GM13976 (cell line): ENCODE measurements at regions not wholly inside any gene's neighbourhood (a gene's known extent, or its start where the extent isn't known, plus 50 kb on each side); places are given as distances from the start of the nearest gene placed in this dataset.
"Not testable (repeated sequence)": the region's sequence is repeated elsewhere in the genome, so short reads cannot be mapped to it uniquely, and the experiment has no call there.

Source experiments
- DNase-seq: peaks from one replicate; pipeline ENCODE4 v3.0.0; 2012; ENCODE audit warnings: low spot score
- in situ Hi-C: fragments of 300-500 bp; cut with MboI; formaldehyde crosslinking; loops from one replicate; pipeline ENCODE4 v1.12.0; 2022; ENCODE audit warnings: low sequenced_read_pairs, mixed read lengths, inconsistent platforms; ENCODE audit not compliant: unreplicated experiment
- TF ChIP-seq, protein P1 (sequence below): IDR thresholded peaks from 2 replicates; pipeline ENCODE4 v1.5.1; 2012; ENCODE audit warnings: borderline replicate concordance, mild to moderate bottlenecking; ENCODE audit not compliant: insufficient read depth; ENCODE audit errors: extremely low read depth, missing control alignments, control extremely low read depth

DNA sequence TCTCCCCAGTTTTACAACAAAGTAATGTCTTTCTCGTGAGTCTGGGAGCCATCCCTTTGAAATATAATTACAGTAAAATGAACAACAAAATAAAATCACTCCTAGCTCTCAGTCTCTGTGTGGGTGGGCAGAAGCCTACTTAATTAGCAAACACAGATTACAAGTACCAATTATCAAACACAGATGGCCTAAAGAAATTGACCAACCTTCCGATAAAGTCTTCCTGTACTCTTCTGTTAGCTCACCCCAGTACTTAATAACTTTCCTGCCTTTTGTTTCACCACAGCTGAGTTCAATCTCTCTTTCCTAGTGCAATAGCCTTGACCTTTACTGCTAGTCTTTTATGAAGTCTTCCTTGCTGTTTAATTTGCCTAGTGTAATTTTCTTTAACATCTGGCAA is 719.2 kb upstream of the MBL2 start:
- TF ChIP-seq, protein P1, sequence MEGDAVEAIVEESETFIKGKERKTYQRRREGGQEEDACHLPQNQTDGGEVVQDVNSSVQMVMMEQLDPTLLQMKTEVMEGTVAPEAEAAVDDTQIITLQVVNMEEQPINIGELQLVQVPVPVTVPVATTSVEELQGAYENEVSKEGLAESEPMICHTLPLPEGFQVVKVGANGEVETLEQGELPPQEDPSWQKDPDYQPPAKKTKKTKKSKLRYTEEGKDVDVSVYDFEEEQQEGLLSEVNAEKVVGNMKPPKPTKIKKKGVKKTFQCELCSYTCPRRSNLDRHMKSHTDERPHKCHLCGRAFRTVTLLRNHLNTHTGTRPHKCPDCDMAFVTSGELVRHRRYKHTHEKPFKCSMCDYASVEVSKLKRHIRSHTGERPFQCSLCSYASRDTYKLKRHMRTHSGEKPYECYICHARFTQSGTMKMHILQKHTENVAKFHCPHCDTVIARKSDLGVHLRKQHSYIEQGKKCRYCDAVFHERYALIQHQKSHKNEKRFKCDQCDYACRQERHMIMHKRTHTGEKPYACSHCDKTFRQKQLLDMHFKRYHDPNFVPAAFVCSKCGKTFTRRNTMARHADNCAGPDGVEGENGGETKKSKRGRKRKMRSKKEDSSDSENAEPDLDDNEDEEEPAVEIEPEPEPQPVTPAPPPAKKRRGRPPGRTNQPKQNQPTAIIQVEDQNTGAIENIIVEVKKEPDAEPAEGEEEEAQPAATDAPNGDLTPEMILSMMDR = no peak
- in situ Hi-C loops = no loop called here
- no peak for DNase-seq

DNA sequence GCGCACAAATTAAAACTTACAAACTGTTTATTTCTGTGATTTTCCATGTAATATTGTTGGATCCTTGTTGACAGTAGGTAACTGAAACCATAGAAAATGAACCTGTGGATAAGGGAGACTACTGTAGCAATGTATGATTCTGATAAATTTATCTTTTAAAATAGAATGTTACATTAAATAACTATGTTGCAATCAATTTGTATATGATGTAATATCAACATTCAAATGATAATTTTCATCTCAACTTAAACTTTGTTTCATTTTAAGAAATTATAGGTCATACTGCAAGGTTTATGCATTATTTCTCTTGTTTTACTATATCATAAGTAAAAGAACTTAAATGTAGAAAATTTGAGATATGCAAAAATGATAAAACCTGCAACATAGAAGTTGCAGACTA is 718.0 kb upstream of the MBL2 start:
- TF ChIP-seq, protein P1 = no peak
- in situ Hi-C loops = no loop called here
- no peak for DNase-seq

DNA sequence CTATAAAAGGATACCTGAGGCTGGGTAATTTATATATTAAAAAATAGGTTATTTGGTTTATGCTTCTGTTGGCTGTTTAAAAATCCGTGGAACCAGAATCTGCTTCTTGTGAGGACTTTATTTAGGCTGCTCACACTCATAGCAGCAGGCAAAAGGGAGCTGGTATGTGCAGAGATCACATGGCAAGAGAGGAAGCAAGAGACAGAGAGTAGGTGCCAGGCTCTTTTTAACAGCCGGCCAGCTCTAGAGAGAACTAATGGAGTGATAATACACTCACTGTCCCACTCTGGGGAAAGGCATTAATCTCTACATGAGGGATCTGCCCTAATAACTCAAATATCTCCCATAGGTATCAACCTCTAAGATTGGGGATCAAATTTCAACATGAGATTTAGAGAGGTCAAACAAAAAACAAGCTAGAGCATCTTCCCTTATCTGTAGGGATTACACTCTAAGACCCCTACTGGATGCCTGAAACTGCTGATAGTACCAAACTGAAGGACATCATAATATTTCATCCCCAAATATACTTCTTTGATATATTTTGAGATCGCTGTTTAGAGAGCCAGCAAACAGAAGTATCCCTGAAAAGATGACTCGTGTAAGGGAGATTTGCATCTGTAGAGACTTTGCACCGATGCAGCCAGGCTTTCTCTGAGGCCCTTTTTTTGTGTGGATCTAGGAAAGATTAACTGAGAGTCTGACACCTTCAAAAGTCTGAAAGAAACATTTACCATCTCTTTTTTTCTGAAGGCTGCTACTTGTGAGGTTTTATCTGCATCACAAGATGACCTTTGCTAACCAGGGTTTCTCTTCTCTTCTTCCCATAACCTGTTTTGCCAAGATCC is 717.0 kb upstream of the MBL2 start:
- TF ChIP-seq, protein P1 = no peak
- in situ Hi-C loops = no loop called here

DNA sequence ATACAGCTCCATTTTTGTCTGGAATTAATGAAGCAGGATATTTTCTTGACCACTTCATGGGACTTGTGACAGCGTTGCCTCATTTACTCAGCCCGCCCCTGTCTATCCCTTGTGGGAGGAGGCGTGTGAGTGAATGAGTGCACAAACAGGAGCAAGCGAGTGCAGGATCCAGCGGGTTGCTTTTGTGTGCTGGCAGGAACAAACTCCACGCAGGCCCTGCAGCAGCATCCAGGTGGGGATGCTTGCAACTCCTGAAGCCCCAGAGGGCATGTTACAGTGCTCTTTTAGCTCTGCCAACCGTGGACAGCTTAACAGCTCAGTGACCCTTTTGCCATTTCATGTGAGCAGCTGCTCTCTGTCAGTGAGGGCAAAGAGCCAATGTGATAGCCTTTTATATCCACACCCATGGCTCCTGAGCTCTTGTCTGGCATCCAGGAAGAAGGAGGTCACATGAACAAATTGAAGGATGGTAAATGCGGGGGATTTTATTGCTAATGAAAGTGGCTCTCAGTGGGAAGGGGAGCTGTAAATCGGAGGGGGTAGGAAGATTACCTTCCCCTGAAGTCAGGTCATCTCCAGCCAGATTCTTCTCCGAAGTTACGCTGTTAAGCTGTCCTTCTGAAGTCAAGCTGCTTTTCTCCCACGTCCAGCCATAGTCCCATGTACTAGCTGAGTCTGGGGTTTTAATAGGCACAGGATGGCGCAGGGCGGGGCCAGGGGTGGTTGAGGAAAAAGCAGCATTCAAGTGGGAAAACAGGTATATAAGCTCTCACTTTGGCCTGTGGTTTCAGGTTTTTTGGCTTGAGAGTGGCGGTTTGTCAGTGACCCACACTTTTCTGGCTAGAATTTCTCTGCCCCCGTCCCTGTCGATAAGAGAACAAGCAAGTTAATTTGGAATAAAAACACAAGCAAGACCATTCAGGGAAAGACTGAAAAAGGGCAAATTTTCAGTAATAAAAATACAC is 714.7 kb upstream of the MBL2 start:
- in situ Hi-C loops = no loop called here
- TF ChIP-seq, protein P1 = no peak
- no peak for DNase-seq

More for the DNA sequence above, 717.0 kb upstream of the MBL2 start:
- no peak for DNase-seq

DNA sequence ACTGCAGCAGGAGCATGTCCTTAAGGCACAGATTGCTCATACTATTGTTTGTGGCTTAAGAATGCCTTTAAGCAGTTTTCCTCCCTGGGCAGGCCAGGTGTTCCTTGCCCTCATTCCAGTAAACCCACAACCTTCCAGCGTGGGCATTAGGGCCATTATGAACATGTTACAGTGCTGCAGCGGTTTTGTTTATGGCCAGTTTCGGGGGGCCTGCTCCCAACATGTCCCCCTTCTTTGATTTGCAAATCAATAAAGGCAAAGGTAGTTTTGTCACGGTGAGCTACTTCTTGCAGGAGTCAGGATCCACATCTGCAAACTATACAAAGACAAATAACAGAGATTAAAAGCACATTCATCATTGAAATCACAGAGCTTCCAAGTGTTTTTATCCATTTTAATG is 712.8 kb upstream of the MBL2 start:
- in situ Hi-C loops, DNase-seq: not testable (repeated sequence)

DNA sequence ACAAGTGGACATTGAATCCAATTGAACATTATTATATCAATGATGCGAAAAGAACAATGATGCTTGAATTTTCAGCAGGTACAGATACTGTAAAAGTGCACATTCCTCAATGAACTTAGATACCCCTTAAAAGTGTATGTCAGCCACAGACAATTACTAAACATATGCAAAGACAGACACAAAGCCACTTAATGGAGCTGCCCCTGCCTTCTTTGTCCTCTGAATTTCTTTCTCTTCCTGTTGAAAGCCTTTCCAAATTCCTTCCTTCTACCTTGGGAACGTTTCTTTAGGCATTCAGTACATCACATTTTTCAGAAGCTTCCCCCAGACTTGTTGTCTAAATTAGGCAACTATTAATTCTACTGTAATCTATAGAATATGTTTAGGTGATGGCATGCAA is 706.8 kb upstream of the MBL2 start:
- no peak for DNase-seq
- TF ChIP-seq, protein P1 = no peak
- in situ Hi-C loops = no loop called here

DNA sequence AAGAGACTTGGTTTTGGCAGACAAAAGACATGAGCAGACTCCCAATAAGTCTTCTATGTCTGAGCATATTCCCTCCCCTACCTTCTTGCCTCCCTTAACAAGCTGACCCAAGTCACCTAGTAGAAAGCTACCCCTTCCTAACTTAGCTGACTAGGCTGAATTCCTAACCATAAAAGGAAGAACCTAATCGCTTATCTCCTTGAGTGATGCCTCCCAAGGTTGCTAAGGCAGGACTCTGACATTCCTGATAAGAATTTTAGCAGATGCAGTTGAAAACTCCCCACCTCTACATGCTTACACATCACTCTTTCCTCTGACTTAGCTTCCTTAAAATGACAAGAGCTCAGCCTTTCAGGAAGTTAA is 704.7 kb upstream of the MBL2 start:
- TF ChIP-seq, protein P1 = no peak
- in situ Hi-C loops = no loop called here
- DNase-seq = no peak
